ENCODE measurements at regions not wholly inside any gene's neighbourhood (a gene's known extent, or its start where the extent isn't known, plus 50 kb on each side); places are given as distances from the start of the nearest gene placed in this dataset.
"Not testable (repeated sequence)": the region's sequence is repeated elsewhere in the genome, so short reads cannot be mapped to it uniquely, and the experiment has no call there.

DNA sequence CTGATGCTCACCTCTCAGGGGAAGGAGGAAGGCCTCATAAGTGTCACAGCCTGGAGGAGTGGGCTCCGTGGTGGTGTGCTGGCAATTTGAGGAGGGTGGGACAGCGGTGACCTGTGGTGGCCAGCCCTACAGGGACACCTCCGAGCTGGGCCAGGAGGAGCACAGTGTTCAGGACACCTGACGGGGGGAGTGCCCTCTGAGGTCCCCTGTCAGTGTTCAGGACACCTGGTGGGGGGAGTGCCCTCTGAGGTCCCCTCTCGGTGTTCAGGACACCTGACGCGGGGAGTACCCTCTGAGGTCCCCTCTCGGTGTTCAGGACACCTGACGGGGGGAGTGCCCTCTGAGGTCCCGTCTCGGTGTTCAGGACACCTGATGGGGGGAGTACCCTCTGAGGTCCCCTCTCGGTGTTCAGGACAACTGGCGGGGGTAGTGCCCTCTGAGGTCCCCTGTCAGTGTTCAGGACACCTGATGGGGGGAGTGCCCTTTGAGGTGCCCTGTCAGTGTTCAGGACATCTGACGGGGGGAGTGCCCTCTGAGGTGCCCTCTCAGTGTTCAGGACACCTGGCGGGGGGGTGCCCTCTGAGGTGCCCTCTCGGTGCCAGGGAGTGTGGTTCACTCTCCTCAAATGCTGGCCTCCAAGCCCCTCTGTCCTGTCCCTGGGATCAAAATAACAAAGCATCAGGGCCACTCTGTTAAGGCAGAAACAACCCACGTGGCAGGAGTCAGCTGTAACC is 73.4 kb upstream of the ZNF469 start:
- H3K4me3 Mint-ChIP-seq: no peak overlapping the region
- H3K4me1 Mint-ChIP-seq: no peaks in the 10 kb centered on the region
- no peak overlapping the region for H3K27ac Mint-ChIP-seq
- peaks cover 4% of the 10 kb centered on the region for H3K9me3 Mint-ChIP-seq
- peaks cover 10% of the 10 kb centered on the region for H3K27me3 Mint-ChIP-seq
- no peaks in the 10 kb centered on the region for H3K36me3 Mint-ChIP-seq

DNA sequence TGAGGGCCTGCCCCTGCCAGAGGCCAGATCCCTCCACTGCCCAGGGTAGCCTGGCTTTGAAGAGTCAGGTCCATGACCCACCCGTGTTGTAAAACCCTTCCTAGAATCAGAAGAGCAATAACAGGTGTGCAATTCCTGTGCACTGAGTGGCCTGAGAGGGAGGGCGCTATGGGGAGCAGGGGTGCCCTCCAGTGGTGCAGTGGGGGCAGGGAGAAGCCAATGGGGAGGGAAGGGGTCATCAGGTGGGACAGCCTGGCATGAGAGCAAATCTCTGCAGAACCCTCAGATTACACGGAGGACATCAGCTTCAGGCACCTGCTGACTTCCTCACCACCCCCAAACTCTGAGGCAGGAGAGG is 72.9 kb upstream of the ZNF469 start:
- Mint-ChIP-seq H3K36me3 (no peaks in the 10 kb centered on the region), H3K27ac (no peak overlapping the region), H3K4me3 (no peak overlapping the region), H3K9me3 (peaks cover 4% of the 10 kb centered on the region), H3K4me1 (no peaks in the 10 kb centered on the region), H3K27me3 (peaks cover 10% of the 10 kb centered on the region)

DNA sequence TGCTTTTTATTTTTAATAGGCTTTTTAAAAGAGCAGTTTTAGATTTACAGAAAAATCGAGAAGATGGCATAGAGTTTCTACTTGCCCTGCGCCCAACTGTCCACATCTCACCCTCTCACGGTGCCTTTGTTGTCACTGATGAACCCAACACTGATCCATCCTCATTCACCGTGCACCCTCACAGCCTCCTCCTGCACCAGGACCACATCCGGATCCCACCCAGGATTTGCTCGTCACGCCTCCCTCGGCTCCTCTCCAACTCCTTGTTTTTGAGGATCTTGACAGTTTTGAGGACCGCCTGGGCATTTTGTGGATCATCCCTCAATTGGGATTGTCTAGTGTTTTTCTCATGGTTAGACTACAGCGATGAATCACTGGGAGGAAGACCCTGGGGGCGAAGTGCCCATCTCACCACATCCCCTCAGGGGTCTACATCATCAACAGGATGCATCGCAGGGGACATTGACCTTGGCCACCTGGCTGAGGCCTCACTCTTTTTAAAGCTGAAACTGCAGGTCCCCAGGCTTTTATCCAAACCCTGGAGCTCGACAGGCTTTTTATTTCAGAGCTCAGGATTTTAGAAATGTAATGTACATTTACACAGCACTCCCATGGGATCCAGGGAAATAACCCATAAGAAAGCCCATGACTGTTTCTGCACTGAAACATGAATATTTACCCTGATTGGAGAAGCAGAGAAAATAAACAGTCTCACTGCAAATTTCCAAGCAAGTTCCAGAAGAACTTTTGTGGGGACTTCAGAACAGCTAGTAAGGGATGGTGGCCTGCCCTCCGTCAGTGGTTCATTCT is 71.8 kb upstream of the ZNF469 start:
- Mint-ChIP-seq H3K4me3 (no peak overlapping the region), H3K27me3 (peaks cover 10% of the 10 kb centered on the region), H3K4me1 (no peaks in the 10 kb centered on the region), H3K9me3 (peaks cover 4% of the 10 kb centered on the region), H3K36me3 (no peaks in the 10 kb centered on the region), H3K27ac (no peak overlapping the region)

DNA sequence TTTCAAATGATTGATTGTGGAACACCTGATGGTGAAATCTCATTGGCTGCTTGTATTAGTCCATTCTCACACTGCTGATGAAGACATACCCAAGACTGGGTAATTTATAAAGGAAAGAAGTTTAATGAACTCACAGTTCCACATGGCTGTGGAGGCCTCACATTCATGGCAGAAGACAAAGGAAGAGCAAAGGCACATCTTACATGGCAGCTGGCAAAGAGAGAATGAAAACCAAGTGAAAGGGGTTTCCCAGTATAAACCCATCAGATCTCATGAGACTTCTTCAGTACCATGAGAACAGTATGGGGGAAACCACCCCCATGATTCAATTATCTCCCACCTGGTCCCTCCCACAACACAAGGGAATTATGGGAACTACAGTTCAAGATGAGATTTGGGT is 70.9 kb upstream of the ZNF469 start:
- peaks cover 10% of the 10 kb centered on the region for H3K27me3 Mint-ChIP-seq
- H3K4me1 Mint-ChIP-seq, H3K27ac Mint-ChIP-seq, H3K4me3 Mint-ChIP-seq, H3K36me3 Mint-ChIP-seq, H3K9me3 Mint-ChIP-seq: not testable (repeated sequence)

DNA sequence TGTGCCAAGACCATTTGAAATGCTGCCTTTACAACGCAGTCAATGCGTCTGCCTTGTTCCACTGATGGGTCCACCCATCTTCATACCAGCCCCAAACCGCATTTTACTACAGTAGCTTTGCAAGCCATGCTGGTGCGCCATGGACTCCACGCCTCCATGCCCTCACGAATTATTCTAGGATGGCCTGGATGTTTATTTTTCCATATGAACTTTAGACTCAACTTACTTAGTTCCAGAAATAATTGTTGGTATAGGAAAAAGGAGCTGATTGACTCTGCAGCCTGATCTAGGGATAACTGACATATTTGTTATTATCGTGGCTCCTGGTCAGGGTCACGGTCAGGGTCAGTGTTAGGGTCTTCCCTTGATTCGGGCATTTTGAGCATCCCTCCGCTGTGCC is 70.0 kb upstream of the ZNF469 start:
- Mint-ChIP-seq H3K27ac (no peak overlapping the region), H3K4me3 (no peak overlapping the region), H3K9me3 (peaks cover 4% of the 10 kb centered on the region), H3K36me3 (no peaks in the 10 kb centered on the region), H3K27me3 (peaks cover 11% of the 10 kb centered on the region), H3K4me1 (no peaks in the 10 kb centered on the region)

DNA sequence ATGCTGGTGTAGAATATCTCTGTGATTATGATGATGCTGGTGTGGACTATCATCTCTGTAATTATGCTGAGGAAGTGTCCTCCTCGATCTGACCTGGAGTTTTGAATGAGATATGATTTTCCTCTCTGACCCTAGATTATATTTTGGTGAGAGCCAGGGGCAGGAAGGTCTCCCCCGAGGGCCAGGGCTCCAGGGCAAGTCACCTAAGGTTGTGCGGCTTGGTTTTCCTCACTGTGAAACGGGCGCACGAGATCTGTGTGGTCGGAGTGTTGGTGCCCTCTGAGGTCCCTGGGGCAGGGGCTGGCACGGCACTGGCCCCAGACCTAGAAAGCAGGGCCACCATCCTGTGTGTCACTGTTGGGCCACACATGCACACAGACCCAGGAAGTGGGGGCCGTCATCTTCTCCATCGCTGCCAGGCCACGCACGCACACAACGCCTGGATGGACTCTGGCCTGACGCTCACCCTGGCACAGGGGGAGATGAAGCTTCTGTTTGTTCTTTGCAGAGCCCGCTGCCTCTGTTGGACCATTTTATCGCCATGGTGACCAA is 67.7 kb upstream of the ZNF469 start:
- H3K4me1 Mint-ChIP-seq: no peaks in the 10 kb centered on the region
- H3K36me3 Mint-ChIP-seq: no peaks in the 10 kb centered on the region
- H3K27ac Mint-ChIP-seq: no peak overlapping the region
- H3K9me3 Mint-ChIP-seq: peaks cover 4% of the 10 kb centered on the region
- H3K4me3 Mint-ChIP-seq: no peak overlapping the region
- peaks cover 6% of the 10 kb centered on the region for H3K27me3 Mint-ChIP-seq

DNA sequence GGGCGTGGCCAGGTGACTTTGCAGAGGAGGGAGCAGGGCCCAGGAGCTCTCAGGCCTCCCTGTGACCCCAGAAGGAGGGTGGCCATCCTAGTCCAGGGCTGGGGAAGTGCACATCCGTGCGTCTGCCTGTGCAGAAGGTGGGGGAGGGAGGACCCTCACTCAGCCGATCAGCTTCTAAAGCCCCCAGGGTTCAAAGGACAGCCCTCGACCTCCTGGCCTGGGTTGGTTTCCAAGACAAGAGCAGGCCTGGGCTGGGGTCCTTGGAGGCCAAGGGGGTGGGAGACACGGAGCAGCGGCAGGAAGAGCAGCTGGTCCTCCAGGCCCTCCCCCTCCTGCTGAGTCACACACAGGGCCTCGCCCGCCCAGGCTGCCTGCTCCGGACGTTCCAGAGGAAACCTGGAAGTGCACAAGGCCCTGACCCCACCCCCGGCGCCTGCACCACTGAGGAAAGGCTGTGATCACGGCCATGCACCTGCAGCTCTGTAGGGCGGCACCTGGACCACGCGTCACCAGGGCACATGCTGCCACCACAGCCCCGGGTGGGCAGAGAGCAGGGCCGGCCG is 67.1 kb upstream of the ZNF469 start:
- peaks cover 4% of the 10 kb centered on the region for H3K9me3 Mint-ChIP-seq
- no peaks in the 10 kb centered on the region for H3K4me1 Mint-ChIP-seq
- H3K36me3 Mint-ChIP-seq: no peaks in the 10 kb centered on the region
- H3K27ac Mint-ChIP-seq: no peak overlapping the region
- H3K4me3 Mint-ChIP-seq: no peak overlapping the region
- peaks cover 6% of the 10 kb centered on the region for H3K27me3 Mint-ChIP-seq

DNA sequence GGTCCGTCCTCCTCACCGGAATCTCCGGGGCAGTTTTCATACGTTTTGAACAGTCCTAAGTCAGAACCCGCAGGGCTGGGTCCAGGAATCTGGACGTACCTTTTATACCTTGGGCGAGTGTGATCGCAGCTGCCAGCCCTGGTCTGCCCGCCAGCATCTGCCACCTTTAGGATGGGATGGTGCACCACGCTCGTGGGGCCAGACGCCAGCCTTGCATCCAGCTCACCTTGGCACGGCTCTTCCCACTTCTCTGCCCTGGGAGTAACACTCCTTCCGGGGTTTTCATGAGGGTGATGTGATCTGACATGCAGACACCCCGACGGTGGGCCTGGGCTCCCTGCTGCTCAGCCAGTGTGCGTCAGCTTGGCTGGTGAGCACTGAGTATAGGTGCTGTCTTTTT is 66.6 kb upstream of the ZNF469 start:
- peaks cover 6% of the 10 kb centered on the region for H3K27me3 Mint-ChIP-seq
- H3K4me1 Mint-ChIP-seq: no peaks in the 10 kb centered on the region
- H3K36me3 Mint-ChIP-seq: no peaks in the 10 kb centered on the region

DNA sequence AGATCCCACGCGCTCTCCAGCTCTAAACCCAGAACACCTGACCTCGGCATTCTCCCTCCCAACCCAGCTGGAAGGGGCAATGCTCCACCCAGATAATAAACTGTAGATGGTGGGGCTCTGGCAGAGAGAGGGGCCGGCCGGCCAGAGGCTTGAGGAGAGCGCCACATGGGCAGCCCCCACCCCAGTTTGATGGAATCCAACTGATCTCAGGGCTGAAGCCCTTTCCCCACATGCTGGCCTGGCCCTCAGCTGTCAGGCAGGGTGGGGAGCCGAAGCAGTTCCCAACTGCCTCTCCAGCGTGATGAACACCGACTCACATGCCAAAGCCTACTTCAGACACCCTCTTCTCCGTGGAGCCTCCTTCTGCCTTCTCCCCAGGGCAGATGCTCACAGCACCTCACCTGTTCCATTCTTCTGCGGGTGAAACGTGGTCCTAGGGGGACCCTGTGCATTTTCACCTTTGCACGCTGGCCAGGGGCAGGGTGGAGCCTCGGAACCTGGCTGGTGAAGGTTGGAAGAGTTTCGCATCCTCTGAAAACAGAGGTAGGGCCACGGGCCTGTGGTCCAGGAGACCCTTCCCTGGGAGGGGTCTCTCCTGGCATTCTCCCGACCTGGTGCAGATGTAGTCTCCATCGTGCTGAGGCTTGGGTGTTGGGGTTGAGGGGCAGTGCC is 65.7 kb upstream of the ZNF469 start:
- H3K36me3 Mint-ChIP-seq: no peaks in the 10 kb centered on the region
- no peaks in the 10 kb centered on the region for H3K4me1 Mint-ChIP-seq
- no peak overlapping the region for H3K4me3 Mint-ChIP-seq
- no peaks in the 10 kb centered on the region for H3K9me3 Mint-ChIP-seq
- no peak overlapping the region for H3K27ac Mint-ChIP-seq
- peaks cover 6% of the 10 kb centered on the region for H3K27me3 Mint-ChIP-seq

More for the DNA sequence above, 66.6 kb upstream of the ZNF469 start:
- Mint-ChIP-seq H3K27ac (no peak overlapping the region), H3K4me3 (no peak overlapping the region), H3K9me3 (peaks cover 4% of the 10 kb centered on the region)

DNA sequence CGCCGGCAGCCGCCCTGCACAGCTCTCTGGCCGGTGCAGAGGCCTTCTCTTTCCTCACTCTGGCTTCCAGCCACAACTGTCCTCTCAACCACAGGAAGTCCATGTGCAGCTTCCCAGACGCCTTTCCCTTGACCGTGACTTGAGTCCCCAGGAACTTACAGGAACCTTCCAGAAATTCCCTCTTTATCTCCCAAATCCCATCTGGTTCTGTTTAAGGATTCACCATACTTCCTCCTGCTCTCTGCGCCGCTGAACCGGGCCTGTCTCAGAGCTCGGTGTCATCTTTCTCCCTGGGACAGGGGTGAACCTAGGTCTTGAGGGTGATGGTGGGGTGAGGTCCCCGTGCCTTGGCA is 65.2 kb upstream of the ZNF469 start:
- H3K36me3 Mint-ChIP-seq: no peaks in the 10 kb centered on the region
- H3K27ac Mint-ChIP-seq: no peak overlapping the region
- no peak overlapping the region for H3K4me3 Mint-ChIP-seq
- no peaks in the 10 kb centered on the region for H3K9me3 Mint-ChIP-seq
- no peaks in the 10 kb centered on the region for H3K4me1 Mint-ChIP-seq
- H3K27me3 Mint-ChIP-seq: peaks cover 6% of the 10 kb centered on the region

DNA sequence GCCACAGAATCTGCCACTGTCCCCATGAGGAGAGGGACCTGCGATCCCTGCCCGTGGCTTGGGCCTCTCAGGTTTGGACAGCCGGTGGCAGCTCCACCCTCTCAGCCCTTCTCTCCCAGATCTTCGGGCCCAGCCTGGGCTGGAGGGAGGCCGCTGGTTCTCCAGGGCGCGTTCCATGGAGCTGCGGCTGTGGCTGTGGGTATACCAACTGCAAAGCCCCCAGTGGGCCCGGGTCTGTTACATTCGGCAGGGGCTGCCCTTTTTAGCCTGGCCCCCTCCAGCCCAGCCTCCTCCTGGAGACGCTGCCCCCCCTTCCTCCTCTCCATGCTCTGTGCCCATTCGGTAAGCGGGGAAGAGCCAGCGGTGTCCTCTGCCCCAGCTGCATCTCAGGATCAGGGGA is 64.7 kb upstream of the ZNF469 start:
- Mint-ChIP-seq H3K4me3 (no peak overlapping the region), H3K9me3 (no peaks in the 10 kb centered on the region), H3K27me3 (peaks cover 6% of the 10 kb centered on the region), H3K27ac (no peak overlapping the region), H3K4me1 (no peaks in the 10 kb centered on the region), H3K36me3 (no peaks in the 10 kb centered on the region)

DNA sequence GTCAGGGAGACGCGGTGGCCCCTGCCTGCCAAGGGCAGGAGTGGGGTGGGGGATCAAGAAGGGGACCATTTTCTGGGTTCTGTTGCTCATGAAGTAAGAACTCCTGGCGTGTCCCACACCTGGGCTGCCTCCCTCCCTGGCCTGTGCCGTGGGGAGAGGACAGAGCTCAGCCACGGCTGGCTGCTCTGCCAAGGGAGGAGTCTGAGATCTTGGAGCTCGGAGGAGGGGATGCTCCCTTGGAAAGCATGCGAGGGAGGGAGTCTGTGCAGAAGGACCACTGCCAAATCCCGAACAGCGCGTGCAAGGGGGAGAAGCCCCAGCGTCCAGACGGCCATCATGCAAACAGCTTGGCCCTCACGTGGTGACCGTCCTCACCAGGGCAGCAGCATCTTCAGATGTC is 64.2 kb upstream of the ZNF469 start:
- Mint-ChIP-seq H3K4me1 (no peaks in the 10 kb centered on the region), H3K36me3 (no peaks in the 10 kb centered on the region), H3K4me3 (no peak overlapping the region), H3K27ac (no peak overlapping the region), H3K27me3 (peaks cover 5% of the 10 kb centered on the region), H3K9me3 (no peaks in the 10 kb centered on the region)

DNA sequence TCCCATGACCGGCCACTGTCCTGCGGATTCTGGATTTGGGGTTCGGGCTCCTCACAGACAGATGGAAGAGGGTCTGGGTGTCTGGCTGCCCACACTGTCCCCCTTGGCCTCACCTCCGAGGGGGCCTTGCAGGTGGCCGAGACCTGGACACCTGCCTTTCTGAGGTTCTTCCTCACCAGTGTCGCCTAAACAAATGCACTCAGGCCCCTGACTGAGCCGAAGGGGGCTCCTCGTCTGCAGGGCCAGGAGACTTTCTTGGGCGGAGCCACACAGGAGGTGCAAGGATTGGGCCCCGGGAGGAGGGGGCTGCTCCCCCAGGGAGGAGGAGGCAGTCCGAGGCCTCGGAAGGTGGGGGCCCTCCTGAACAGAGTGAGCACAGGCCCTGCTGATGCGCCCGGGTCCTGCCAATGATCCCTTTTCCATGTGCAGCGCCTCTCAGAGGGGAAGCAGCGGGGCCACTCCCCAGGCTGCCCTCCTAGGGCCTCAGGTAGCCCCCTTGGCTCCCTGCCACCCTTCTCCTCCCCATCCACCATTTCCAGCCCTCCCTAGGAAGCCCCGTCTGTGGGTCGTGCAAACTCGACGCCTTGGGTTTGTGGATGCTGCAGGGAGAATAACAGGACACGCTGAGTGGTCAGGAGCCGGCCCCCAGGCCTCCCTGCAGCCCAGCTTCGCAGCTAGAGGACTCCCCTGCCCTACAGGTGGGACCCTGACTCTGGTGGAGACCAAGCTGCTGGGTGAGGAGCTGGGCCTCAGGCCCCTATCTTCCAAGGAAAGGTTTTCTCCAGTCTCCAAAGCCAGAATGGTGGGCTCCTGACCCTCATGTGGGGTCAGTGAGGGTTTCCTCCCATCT is 63.4 kb upstream of the ZNF469 start:
- no peaks in the 10 kb centered on the region for H3K4me1 Mint-ChIP-seq

DNA sequence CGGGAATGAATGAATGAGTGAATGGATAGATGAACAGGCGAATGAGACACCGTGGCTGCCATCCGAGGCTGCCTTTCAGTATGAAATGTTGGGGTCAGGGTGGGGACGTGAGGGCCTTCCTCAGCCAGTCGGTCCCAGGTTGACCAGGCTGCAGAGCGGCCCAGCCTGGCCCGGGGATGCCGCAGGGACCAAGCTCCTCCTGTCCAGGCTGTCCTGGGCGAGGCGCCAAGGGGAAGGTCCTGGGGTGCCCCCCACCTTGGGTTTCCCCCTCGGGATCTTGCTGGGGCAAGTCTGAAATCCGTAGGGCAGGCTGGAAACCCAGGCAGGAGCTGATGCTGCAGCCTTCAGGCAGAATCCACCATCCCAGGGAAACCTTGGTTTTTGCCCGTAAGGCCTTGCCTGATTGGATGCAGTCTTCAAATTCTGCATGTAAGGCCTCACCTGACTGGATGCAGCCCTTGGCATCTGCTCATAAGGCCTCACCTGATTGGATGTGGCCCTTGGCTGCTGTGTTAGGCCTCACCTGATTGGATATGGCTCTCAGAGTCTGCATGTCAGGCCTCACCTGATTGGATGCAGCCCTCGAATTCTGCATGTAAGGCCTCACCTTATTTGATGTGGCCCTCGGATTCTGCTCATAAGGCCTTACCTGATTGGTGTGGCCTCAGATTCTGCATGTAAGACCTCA is 61.7 kb upstream of the ZNF469 start:
- no peaks in the 10 kb centered on the region for H3K4me1 Mint-ChIP-seq
- H3K27me3 Mint-ChIP-seq: peaks cover 5% of the 10 kb centered on the region
- no peak overlapping the region for H3K4me3 Mint-ChIP-seq
- H3K27ac Mint-ChIP-seq: no peak overlapping the region
- no peaks in the 10 kb centered on the region for H3K9me3 Mint-ChIP-seq
- no peaks in the 10 kb centered on the region for H3K36me3 Mint-ChIP-seq

More for the DNA sequence above, 63.4 kb upstream of the ZNF469 start:
- Mint-ChIP-seq H3K36me3 (no peaks in the 10 kb centered on the region), H3K27ac (no peak overlapping the region), H3K27me3 (peaks cover 5% of the 10 kb centered on the region), H3K4me3 (no peak overlapping the region), H3K9me3 (no peaks in the 10 kb centered on the region)
